HG03060 (cell line): ENCODE measurements at regions not wholly inside any gene's neighbourhood (a gene's known extent, or its start where the extent isn't known, plus 50 kb on each side); places are given as distances from the start of the nearest gene placed in this dataset.
"Not testable (repeated sequence)": the region's sequence is repeated elsewhere in the genome, so short reads cannot be mapped to it uniquely, and the experiment has no call there.

Experiments
- ATAC-seq: cut with Tn5 transposase; IDR thresholded peaks from one replicate; pipeline ENCODE4 v1.9.1; 2021; ENCODE audit warnings: low read depth, moderate number of reproducible peaks; ENCODE audit not compliant: unreplicated experiment

- ATAC-seq: no peak
Observed at GRCh38 chr17:56688151-56688550, 94.7 kb downstream of the NOG start.

GRCh38 chr17:56690441-56691291 is 97.2 kb downstream of the NOG start:
- no peak for ATAC-seq

- ATAC-seq: no peak
Observed at GRCh38 chr17:56694825-56695224, 101.3 kb downstream of the NOG start.

GRCh38 chr17:56697190-56697589 is 103.7 kb downstream of the NOG start:
- ATAC-seq: no peak

- ATAC-seq: no peak
Observed at GRCh38 chr17:56699186-56699894, 105.8 kb downstream of the NOG start.

- no peak for ATAC-seq
Observed at GRCh38 chr17:56700919-56701420, 107.5 kb downstream of the NOG start.

GRCh38 chr17:56707312-56708219 is 114.1 kb downstream of the NOG start:
- no peak for ATAC-seq

- ATAC-seq: no peak
Observed at GRCh38 chr17:56708220-56708558, 114.7 kb downstream of the NOG start.

- no peak for ATAC-seq
Observed at GRCh38 chr17:56708670-56709410, 115.3 kb downstream of the NOG start.

GRCh38 chr17:56710986-56711385 is 117.5 kb downstream of the NOG start:
- no peak for ATAC-seq

GRCh38 chr17:56715613-56716357 is 117.9 kb downstream of the C17orf67 start:
- peak; percentile 95 for ATAC-seq

- ATAC-seq: no peak
Observed at GRCh38 chr17:56717471-56717870, 116.2 kb downstream of the C17orf67 start.

GRCh38 chr17:56718515-56718914 is 115.2 kb downstream of the C17orf67 start:
- ATAC-seq: no peak

- ATAC-seq: no peak
Observed at GRCh38 chr17:56723421-56723820, 110.3 kb downstream of the C17orf67 start.

GRCh38 chr17:56724664-56725063 is 109.1 kb downstream of the C17orf67 start:
- ATAC-seq: no peak

GRCh38 chr17:56725144-56725543 is 108.6 kb downstream of the C17orf67 start:
- no peak for ATAC-seq

GRCh38 chr17:56727876-56728617 is 105.7 kb downstream of the C17orf67 start:
- no peak for ATAC-seq

- ATAC-seq: not testable (repeated sequence)
Observed at GRCh38 chr17:56731096-56731495, 102.6 kb downstream of the C17orf67 start.

- ATAC-seq: no peak
Observed at GRCh38 chr17:56733833-56734232, 99.9 kb downstream of the C17orf67 start.
